Large intestine (tissue), 3 donors: ENCODE measurements at regions not wholly inside any gene's neighbourhood (a gene's known extent, or its start where the extent isn't known, plus 50 kb on each side); places are given as distances from the start of the nearest gene placed in this dataset.
"Not testable (repeated sequence)": the region's sequence is repeated elsewhere in the genome, so short reads cannot be mapped to it uniquely, and the experiment has no call there.

Source experiments
- DNase-seq, 2 donors: peaks; one replicate each; pipeline versions ENCODE4 v3.0.0 to v3.0.0-alpha.2; 2013
- H3K27ac ChIP-seq: one replicate; pipeline ENCODE4 v1.5.1; 2013; ENCODE audit warnings: low read length
- H3K27me3 ChIP-seq: 2 replicates; pipeline ENCODE4 v1.6.1; 2013; ENCODE audit warnings: low read length; ENCODE audit not compliant: control insufficient read depth, insufficient read depth
- H3K36me3 ChIP-seq: 2 replicates; pipeline ENCODE4 v1.6.1; 2013; ENCODE audit warnings: low read length; ENCODE audit not compliant: control insufficient read depth, insufficient read depth
- H3K4me1 ChIP-seq: one replicate; pipeline ENCODE4 v1.6.1; 2013; ENCODE audit warnings: low read length; ENCODE audit not compliant: control insufficient read depth, insufficient read depth
- H3K4me3 ChIP-seq: one replicate; pipeline ENCODE4 v1.5.1; 2013; ENCODE audit warnings: low read length
- H3K9me3 ChIP-seq: one replicate; pipeline ENCODE4 v1.6.1; 2013; ENCODE audit warnings: mild to moderate bottlenecking, low read depth, low read length, moderate library complexity; ENCODE audit not compliant: control insufficient read depth
- WGBS: methylation state at CpG from one replicate; pipeline ENCODE4 v1.1.5; 2013; ENCODE audit warnings: low lambda C conversion rate; ENCODE audit not compliant: insufficient coverage; 5-methylcytosine and 5-hydroxymethylcytosine counted together

- Histone ChIP-seq H3K27ac (no peak overlapping the region), H3K27me3 (no peaks in the 10 kb centered on the region), H3K4me1 (no peaks in the 10 kb centered on the region), H3K4me3 (no peak overlapping the region), H3K9me3 (no peaks in the 10 kb centered on the region), H3K36me3 (no peaks in the 10 kb centered on the region)
- no peak for DNase-seq
Measured at GRCh38 chr6:73927421-73927820, 231.4 kb downstream of the CD109 start.

- not testable (repeated sequence) for H3K4me3 ChIP-seq, H3K27ac ChIP-seq, H3K27me3 ChIP-seq, H3K4me1 ChIP-seq, H3K9me3 ChIP-seq, H3K36me3 ChIP-seq, DNase-seq
- WGBS: no CpG with 5 or more reads among the region's 17 CpGs
Measured at GRCh38 chr6:73925703-73926102, 229.7 kb downstream of the CD109 start.

GRCh38 chr6:73923905-73924485, 228.0 kb downstream of the CD109 start:
- Histone ChIP-seq H3K9me3 (no peaks in the 10 kb centered on the region), H3K36me3 (no peaks in the 10 kb centered on the region), H3K4me1 (no peaks in the 10 kb centered on the region), H3K4me3 (no peak overlapping the region), H3K27me3 (no peaks in the 10 kb centered on the region), H3K27ac (no peak overlapping the region)
- no CpG with 5 or more reads among the region's 1 CpG for WGBS
- DNase-seq: peak in 1 of 2 donors; percentile 7

GRCh38 chr6:73903155-73903554, 207.2 kb downstream of the CD109 start:
- Histone ChIP-seq H3K9me3 (peaks cover 12% of the 10 kb centered on the region), H3K4me3 (no peak overlapping the region), H3K27me3 (no peaks in the 10 kb centered on the region), H3K36me3 (no peaks in the 10 kb centered on the region), H3K4me1 (no peaks in the 10 kb centered on the region), H3K27ac (no peak overlapping the region)
- no peak for DNase-seq
- WGBS: no CpG with 5 or more reads among the region's 14 CpGs

GRCh38 chr6:73901986-73902385, 206.0 kb downstream of the CD109 start:
- Histone ChIP-seq H3K9me3 (peaks cover 12% of the 10 kb centered on the region), H3K27ac (no peak overlapping the region), H3K36me3 (no peaks in the 10 kb centered on the region), H3K4me3 (no peak overlapping the region), H3K27me3 (no peaks in the 10 kb centered on the region), H3K4me1 (no peaks in the 10 kb centered on the region)
- no peak for DNase-seq

- Histone ChIP-seq H3K36me3 (no peaks in the 10 kb centered on the region), H3K27me3 (no peaks in the 10 kb centered on the region), H3K27ac (no peak overlapping the region), H3K4me3 (no peak overlapping the region), H3K4me1 (no peaks in the 10 kb centered on the region), H3K9me3 (peaks cover 12% of the 10 kb centered on the region)
- DNase-seq: no peak
Measured at GRCh38 chr6:73901311-73901710, 205.3 kb downstream of the CD109 start.

- H3K27ac ChIP-seq: no peak overlapping the region
- WGBS: 86% methylated on average over 1 of the region's 3 CpGs
- no peaks in the 10 kb centered on the region for H3K27me3 ChIP-seq
- no peaks in the 10 kb centered on the region for H3K36me3 ChIP-seq
- no peaks in the 10 kb centered on the region for H3K4me1 ChIP-seq
- H3K9me3 ChIP-seq: peaks cover 12% of the 10 kb centered on the region
- no peak overlapping the region for H3K4me3 ChIP-seq
- no peak for DNase-seq
Measured at GRCh38 chr6:73898599-73898998, 202.6 kb downstream of the CD109 start.

- no CpG with 5 or more reads among the region's 4 CpGs for WGBS
- Histone ChIP-seq H3K4me3 (no peak overlapping the region), H3K27me3 (no peaks in the 10 kb centered on the region), H3K27ac (no peak overlapping the region), H3K36me3 (no peaks in the 10 kb centered on the region), H3K4me1 (no peaks in the 10 kb centered on the region), H3K9me3 (no peaks in the 10 kb centered on the region)
- DNase-seq: no peak
Measured at GRCh38 chr6:73893696-73894095, 197.7 kb downstream of the CD109 start.

GRCh38 chr6:73888050-73888449, 192.0 kb downstream of the CD109 start:
- Histone ChIP-seq H3K4me3 (no peak overlapping the region), H3K9me3 (no peaks in the 10 kb centered on the region), H3K27ac (no peak overlapping the region), H3K4me1 (no peaks in the 10 kb centered on the region), H3K27me3 (no peaks in the 10 kb centered on the region), H3K36me3 (no peaks in the 10 kb centered on the region)
- WGBS: 100% methylated on average over 1 of the region's 4 CpGs
- DNase-seq: no peak

- Histone ChIP-seq H3K9me3 (no peaks in the 10 kb centered on the region), H3K36me3 (no peaks in the 10 kb centered on the region), H3K27me3 (no peaks in the 10 kb centered on the region), H3K27ac (no peak overlapping the region), H3K4me1 (no peaks in the 10 kb centered on the region), H3K4me3 (no peak overlapping the region)
- DNase-seq: no peak
- 100% methylated on average over 5 of the region's 7 CpGs for WGBS
Measured at GRCh38 chr6:73885393-73885792, 189.4 kb downstream of the CD109 start.

- H3K36me3 ChIP-seq: no peaks in the 10 kb centered on the region
- no peak overlapping the region for H3K4me3 ChIP-seq
- no peaks in the 10 kb centered on the region for H3K9me3 ChIP-seq
- WGBS: no CpG with 5 or more reads among the region's 4 CpGs
- H3K27me3 ChIP-seq: no peaks in the 10 kb centered on the region
- no peak for DNase-seq
- H3K4me1 ChIP-seq: no peaks in the 10 kb centered on the region
- no peak overlapping the region for H3K27ac ChIP-seq
Measured at GRCh38 chr6:73884540-73884939, 188.5 kb downstream of the CD109 start.
